ENCODE measurements at regions not wholly inside any gene's neighbourhood (a gene's known extent, or its start where the extent isn't known, plus 50 kb on each side); places are given as distances from the start of the nearest gene placed in this dataset.

DNA sequence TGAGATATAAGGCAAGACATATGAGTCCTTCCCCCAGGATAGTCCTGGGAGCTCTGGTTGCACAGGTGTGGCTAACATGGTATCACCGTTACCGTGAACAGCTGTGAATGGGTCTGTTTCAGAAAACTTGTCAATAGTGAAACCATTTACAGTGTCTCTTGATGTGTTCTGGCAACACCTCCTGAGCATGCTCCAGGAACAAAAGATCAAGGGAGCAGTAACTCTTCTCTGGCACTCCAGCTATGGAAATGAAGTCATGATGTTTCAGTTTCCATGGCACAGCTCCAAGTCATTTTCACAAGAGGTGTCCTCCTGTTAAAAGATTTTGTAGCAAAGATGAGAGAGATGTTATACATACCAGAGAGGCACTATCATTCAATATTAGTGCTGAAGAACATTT lies 253.7 kb downstream of the SNAPC1 start:
- TF ChIP-seq, protein P1, sequence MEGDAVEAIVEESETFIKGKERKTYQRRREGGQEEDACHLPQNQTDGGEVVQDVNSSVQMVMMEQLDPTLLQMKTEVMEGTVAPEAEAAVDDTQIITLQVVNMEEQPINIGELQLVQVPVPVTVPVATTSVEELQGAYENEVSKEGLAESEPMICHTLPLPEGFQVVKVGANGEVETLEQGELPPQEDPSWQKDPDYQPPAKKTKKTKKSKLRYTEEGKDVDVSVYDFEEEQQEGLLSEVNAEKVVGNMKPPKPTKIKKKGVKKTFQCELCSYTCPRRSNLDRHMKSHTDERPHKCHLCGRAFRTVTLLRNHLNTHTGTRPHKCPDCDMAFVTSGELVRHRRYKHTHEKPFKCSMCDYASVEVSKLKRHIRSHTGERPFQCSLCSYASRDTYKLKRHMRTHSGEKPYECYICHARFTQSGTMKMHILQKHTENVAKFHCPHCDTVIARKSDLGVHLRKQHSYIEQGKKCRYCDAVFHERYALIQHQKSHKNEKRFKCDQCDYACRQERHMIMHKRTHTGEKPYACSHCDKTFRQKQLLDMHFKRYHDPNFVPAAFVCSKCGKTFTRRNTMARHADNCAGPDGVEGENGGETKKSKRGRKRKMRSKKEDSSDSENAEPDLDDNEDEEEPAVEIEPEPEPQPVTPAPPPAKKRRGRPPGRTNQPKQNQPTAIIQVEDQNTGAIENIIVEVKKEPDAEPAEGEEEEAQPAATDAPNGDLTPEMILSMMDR (IDR thresholded peaks at IDR 0.05), result no peak
- TF ChIP-seq EZH2 (IDR thresholded peaks at IDR 0.05) (no peak), EZH2phosphoT487 (IDR thresholded peaks at IDR 0.05) (no peak)

All from neural progenitor cell (in vitro differentiated cells).